ENCODE measurements at regions not wholly inside any gene's neighbourhood (a gene's known extent, or its start where the extent isn't known, plus 50 kb on each side); places are given as distances from the start of the nearest gene placed in this dataset.

- TF ChIP-seq, protein P1, sequence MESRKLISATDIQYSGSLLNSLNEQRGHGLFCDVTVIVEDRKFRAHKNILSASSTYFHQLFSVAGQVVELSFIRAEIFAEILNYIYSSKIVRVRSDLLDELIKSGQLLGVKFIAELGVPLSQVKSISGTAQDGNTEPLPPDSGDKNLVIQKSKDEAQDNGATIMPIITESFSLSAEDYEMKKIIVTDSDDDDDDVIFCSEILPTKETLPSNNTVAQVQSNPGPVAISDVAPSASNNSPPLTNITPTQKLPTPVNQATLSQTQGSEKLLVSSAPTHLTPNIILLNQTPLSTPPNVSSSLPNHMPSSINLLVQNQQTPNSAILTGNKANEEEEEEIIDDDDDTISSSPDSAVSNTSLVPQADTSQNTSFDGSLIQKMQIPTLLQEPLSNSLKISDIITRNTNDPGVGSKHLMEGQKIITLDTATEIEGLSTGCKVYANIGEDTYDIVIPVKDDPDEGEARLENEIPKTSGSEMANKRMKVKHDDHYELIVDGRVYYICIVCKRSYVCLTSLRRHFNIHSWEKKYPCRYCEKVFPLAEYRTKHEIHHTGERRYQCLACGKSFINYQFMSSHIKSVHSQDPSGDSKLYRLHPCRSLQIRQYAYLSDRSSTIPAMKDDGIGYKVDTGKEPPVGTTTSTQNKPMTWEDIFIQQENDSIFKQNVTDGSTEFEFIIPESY (IDR thresholded peaks at IDR 0.05), result no peak
- TF ChIP-seq TAF1 (conservative IDR thresholded peaks at IDR 0.05), result no peak
- no peak for TF ChIP-seq YY1 (IDR thresholded peaks at IDR 0.05)
- TF ChIP-seq FOXA2 (IDR thresholded peaks at IDR 0.05), result no peak
- no peak for TF ChIP-seq SP1 (IDR thresholded peaks at IDR 0.05)
- no peak for TF ChIP-seq FOXA1 (IDR thresholded peaks at IDR 0.05)
Measured at GRCh38 chr5:179494774-179495526, 55.4 kb upstream of the RUFY1 start (continued).

DNA sequence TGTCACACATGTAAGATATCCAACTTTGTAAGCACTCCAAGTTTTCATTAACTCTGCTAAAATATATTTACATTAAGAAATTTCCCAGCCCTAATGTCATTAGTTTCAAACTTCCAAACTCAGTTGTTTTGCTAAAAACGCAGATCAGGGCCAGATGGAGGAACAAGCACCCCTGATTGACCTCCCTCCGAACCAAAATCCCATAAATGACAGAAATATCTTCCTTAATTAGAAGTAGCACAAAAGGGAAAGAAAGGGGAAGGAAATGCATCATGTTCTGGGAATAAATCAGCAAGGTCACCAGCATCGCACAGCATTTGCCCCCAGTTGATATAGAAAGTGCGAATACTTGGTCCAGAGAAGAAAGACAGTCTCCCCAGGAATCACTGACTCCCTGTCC, 61.4 kb upstream of the RUFY1 start:
- DNase-seq (ENCODE audit: low spot score), result no peak
- no peaks in the 10 kb centered on the region for H3K27me3 ChIP-seq (ENCODE audit: control insufficient read depth in 4 of 4, insufficient read depth in 4 of 4, low read length in 3 of 4)
- H3K27ac ChIP-seq (ENCODE audit: low read depth in 1 of 2, low read length in 2 of 2), result no peak overlapping the region
- no peak for TF ChIP-seq CTCF (IDR thresholded peaks at IDR 0.05; ENCODE audit: low read depth, low read length, missing input control)
- TF ChIP-seq GABPA (IDR thresholded peaks at IDR 0.05 in 1 of 2, conservative IDR thresholded peaks at IDR 0.05 in 1 of 2), result no peak
- peak; percentile 62 for TF ChIP-seq SP1 (IDR thresholded peaks at IDR 0.05)
- no peak for TF ChIP-seq YY1 (IDR thresholded peaks at IDR 0.05)
- TF ChIP-seq HNF4A (conservative IDR thresholded peaks at IDR 0.05), result no peak
- TF ChIP-seq FOXA1 (IDR thresholded peaks at IDR 0.05), result no peak
- no peak for TF ChIP-seq HNF4G (IDR thresholded peaks at IDR 0.05)
- peak; percentile 93 for TF ChIP-seq NR2F2 (IDR thresholded peaks at IDR 0.05)
- peak in 1 of 2 donors; percentile 20 for TF ChIP-seq RAD21 (IDR thresholded peaks at IDR 0.05)
- TF ChIP-seq, protein P1 (IDR thresholded peaks at IDR 0.05), result no peak
- TF ChIP-seq, protein P2, sequence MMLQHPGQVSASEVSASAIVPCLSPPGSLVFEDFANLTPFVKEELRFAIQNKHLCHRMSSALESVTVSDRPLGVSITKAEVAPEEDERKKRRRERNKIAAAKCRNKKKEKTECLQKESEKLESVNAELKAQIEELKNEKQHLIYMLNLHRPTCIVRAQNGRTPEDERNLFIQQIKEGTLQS (IDR thresholded peaks at IDR 0.05), result no peak
- TF ChIP-seq TAF1 (conservative IDR thresholded peaks at IDR 0.05), result no peak
- TF ChIP-seq RXRA (IDR thresholded peaks at IDR 0.05), result peak; percentile 72 to 75
- TF ChIP-seq, protein P3, sequence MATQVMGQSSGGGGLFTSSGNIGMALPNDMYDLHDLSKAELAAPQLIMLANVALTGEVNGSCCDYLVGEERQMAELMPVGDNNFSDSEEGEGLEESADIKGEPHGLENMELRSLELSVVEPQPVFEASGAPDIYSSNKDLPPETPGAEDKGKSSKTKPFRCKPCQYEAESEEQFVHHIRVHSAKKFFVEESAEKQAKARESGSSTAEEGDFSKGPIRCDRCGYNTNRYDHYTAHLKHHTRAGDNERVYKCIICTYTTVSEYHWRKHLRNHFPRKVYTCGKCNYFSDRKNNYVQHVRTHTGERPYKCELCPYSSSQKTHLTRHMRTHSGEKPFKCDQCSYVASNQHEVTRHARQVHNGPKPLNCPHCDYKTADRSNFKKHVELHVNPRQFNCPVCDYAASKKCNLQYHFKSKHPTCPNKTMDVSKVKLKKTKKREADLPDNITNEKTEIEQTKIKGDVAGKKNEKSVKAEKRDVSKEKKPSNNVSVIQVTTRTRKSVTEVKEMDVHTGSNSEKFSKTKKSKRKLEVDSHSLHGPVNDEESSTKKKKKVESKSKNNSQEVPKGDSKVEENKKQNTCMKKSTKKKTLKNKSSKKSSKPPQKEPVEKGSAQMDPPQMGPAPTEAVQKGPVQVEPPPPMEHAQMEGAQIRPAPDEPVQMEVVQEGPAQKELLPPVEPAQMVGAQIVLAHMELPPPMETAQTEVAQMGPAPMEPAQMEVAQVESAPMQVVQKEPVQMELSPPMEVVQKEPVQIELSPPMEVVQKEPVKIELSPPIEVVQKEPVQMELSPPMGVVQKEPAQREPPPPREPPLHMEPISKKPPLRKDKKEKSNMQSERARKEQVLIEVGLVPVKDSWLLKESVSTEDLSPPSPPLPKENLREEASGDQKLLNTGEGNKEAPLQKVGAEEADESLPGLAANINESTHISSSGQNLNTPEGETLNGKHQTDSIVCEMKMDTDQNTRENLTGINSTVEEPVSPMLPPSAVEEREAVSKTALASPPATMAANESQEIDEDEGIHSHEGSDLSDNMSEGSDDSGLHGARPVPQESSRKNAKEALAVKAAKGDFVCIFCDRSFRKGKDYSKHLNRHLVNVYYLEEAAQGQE (IDR thresholded peaks at IDR 0.05), result peak; percentile 77
- no peak overlapping the region for H3K9ac ChIP-seq (ENCODE audit: low read depth in 1 of 2, low read length in 2 of 2)
- no peaks in the 10 kb centered on the region for H3K36me3 ChIP-seq (ENCODE audit: control insufficient read depth in 4 of 4, insufficient read depth in 3 of 4, low read depth in 1 of 4, low read length in 3 of 4)
- peaks cover 0 to 2% (median 0%) of the 10 kb centered on the region in 4 donors for H3K4me1 ChIP-seq (ENCODE audit: control insufficient read depth in 4 of 4, insufficient read depth in 4 of 4, low read length in 3 of 4)
- 50% methylated on average over 4 of the region's 4 CpGs for WGBS
- no peak overlapping the region for H3K4me3 ChIP-seq (ENCODE audit: low read depth in 1 of 3, low read length in 3 of 3)
- no peaks in the 10 kb centered on the region for H3K9me3 ChIP-seq (ENCODE audit: control insufficient read depth in 4 of 4, low read length in 3 of 4)

Data from liver (tissue), 8 donors.